Activated CD8-positive, alpha-beta T cell treated with anti-CD3 and anti-CD28 coated beads for 36 hours (primary cell): ENCODE measurements at regions not wholly inside any gene's neighbourhood (a gene's known extent, or its start where the extent isn't known, plus 50 kb on each side); places are given as distances from the start of the nearest gene placed in this dataset.

Experiments
- ATAC-seq: fragments of 200-7000 bp; cut with Tn5 transposase; one replicate; pipeline ENCODE4 v1.10.0; 2021; ENCODE audit warnings: mild to moderate bottlenecking, moderate library complexity
- CTCF ChIA-PET: fragments of 350-600 bp; sonication (Branson Sonifier 250); formaldehyde crosslinking; loops from one replicate; lab custom pipeline; 2021; ENCODE audit warnings: antibody characterized with exemption; lab: Charles Lee
- POLR2A ChIA-PET: fragments of 350-600 bp; sonication (Branson Sonifier 250); formaldehyde crosslinking; loops from one replicate; lab custom pipeline; 2021; ENCODE audit warnings: antibody characterized with exemption; lab: Charles Lee
- DNase-seq: peaks from one replicate; pipeline ENCODE4 v3.0.0-alpha.2; 2020
- H3K27ac Mint-ChIP-seq: one replicate; pipeline ENCODE4 v1.8.0; 2021; ENCODE audit warnings: mild to moderate bottlenecking, mixed read lengths
- H3K27me3 Mint-ChIP-seq: one replicate; pipeline ENCODE4 v1.8.0; 2021; ENCODE audit warnings: mixed read lengths
- H3K36me3 Mint-ChIP-seq: one replicate; pipeline ENCODE4 v1.8.0; 2021; ENCODE audit warnings: low read depth, mixed read lengths
- H3K4me1 Mint-ChIP-seq: one replicate; pipeline ENCODE4 v1.8.0; 2021; ENCODE audit warnings: low read depth, mixed read lengths
- H3K4me3 Mint-ChIP-seq: one replicate; pipeline ENCODE4 v1.8.0; 2021; ENCODE audit warnings: mild to moderate bottlenecking, moderate library complexity, mixed read lengths
- H3K9me3 Mint-ChIP-seq: one replicate; pipeline ENCODE4 v1.8.0; 2021; ENCODE audit warnings: mixed read lengths
- intact Hi-C: fragments of 100-400 bp; cut with micrococcal nuclease; formaldehyde crosslinking; loops from one replicate; pipeline ENCODE4 v1.10.0; 2022
- TF ChIP-seq, protein P1 (sequence below): fragments of 200-600 bp; IDR thresholded peaks from one replicate; pipeline ENCODE4 v1.8.0; 2022; ENCODE audit warnings: antibody characterized with exemption, mild to moderate bottlenecking

DNA sequence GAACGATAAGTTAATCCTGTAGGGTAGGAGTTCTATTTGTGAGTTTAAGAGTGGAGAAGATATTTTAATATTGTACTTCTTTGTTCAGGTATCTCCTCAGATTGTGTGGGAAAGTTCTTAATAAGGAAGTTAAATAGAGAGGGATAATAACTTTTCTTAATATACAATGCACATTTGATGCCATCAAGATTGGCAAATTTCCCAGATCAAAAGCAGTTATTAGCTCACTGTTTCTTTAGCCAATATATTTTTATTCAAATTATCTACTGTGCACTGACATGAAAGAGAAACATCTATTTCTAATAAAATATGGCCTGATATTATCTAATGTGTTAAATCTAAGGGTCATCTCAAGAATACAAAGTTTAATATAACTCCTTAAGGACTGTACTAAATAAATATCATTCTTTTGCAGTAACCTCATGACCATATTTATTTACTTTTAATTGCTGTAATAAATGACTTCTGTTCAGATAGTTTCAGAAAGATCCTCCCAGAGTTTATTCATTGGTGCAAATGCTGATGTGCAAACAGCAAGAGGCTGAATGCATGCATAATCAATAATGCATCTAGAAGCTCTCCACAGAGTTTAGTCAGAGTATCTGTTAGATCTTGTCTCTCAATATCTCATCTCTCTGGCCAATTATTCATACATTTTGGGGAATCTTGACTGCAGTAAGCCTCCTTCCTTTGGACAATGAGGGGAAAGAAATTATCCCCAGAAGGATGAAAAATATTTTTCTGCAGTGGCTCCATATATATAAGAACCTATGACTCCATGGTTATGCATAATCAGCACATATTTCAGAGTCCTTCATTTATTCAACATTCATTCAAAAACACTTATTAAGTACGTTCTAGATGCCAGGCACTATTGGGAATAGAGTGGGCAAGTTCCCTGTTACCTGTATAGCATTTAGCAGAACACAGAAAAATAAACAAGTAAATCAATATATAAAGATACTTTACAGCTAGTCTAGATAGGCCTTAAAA lies 85.3 kb downstream of the SPATA31D1 start:
- ATAC-seq (no peak), DNase-seq (no peak)
- Mint-ChIP-seq H3K27me3 (no peaks in the 10 kb centered on the region), H3K4me3 (no peak overlapping the region), H3K9me3 (peaks cover 6% of the 10 kb centered on the region), H3K4me1 (no peaks in the 10 kb centered on the region), H3K27ac (no peak overlapping the region), H3K36me3 (no peaks in the 10 kb centered on the region)
- ChIA-PET CTCF (no interaction called here), POLR2A (no interaction called here)
- TF ChIP-seq, protein P1, sequence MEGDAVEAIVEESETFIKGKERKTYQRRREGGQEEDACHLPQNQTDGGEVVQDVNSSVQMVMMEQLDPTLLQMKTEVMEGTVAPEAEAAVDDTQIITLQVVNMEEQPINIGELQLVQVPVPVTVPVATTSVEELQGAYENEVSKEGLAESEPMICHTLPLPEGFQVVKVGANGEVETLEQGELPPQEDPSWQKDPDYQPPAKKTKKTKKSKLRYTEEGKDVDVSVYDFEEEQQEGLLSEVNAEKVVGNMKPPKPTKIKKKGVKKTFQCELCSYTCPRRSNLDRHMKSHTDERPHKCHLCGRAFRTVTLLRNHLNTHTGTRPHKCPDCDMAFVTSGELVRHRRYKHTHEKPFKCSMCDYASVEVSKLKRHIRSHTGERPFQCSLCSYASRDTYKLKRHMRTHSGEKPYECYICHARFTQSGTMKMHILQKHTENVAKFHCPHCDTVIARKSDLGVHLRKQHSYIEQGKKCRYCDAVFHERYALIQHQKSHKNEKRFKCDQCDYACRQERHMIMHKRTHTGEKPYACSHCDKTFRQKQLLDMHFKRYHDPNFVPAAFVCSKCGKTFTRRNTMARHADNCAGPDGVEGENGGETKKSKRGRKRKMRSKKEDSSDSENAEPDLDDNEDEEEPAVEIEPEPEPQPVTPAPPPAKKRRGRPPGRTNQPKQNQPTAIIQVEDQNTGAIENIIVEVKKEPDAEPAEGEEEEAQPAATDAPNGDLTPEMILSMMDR = no peak
- intact Hi-C loops = no loop called here

DNA sequence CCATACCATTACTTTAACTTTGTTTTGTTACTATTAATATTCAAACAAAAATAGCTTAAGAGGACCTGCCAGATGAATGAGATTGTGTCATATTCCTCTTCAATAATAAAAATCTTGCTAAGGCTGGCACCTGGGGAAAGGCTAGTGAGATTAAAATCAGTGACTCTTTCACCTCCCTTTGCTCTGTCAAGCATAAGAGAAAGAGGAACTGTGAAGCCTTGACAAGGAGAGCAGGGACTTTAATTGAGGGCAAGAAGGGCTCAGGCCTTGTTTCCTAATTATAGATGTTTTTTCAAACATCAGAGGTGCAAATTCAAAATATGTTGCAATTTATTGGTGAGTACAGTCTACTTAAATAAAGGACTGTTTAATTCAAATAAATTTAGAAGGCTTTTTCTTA lies 91.7 kb downstream of the SPATA31D1 start:
- POLR2A ChIA-PET = no interaction called here

DNA sequence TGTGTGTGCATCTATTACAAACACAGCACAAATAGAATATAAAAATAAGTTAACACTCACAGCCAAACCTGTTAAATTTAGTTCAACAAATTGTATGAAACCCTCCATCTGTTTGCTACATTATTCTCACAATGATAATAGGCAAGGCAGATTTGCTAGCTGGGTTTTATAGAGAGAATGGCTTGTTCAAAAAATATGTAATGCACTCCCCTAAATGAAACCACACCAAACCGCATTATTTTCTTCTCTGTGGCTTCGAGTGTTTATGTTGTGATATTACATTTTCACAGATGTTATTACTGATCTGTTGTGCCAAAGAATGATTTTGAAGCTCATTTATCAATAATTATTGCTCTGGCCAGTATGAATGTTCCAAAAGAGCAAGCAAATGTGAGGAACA lies 92.9 kb downstream of the SPATA31D1 start:
- DNase-seq (no peak), ATAC-seq (no peak)
- Mint-ChIP-seq H3K4me1 (no peaks in the 10 kb centered on the region), H3K9me3 (peaks cover 2% of the 10 kb centered on the region), H3K27me3 (no peaks in the 10 kb centered on the region), H3K4me3 (no peak overlapping the region), H3K36me3 (no peaks in the 10 kb centered on the region), H3K27ac (no peak overlapping the region)
- TF ChIP-seq, protein P1 = no peak
- POLR2A ChIA-PET = no interaction called here
- intact Hi-C loops = no loop called here
- CTCF ChIA-PET = no interaction called here

More for the DNA sequence above, 91.7 kb downstream of the SPATA31D1 start:
- DNase-seq = no peak
- Mint-ChIP-seq H3K9me3 (peaks cover 2% of the 10 kb centered on the region), H3K27me3 (no peaks in the 10 kb centered on the region), H3K36me3 (no peaks in the 10 kb centered on the region), H3K4me3 (no peak overlapping the region), H3K27ac (no peak overlapping the region), H3K4me1 (no peaks in the 10 kb centered on the region)
- no peak for ATAC-seq
- TF ChIP-seq, protein P1 = no peak
- CTCF ChIA-PET = no interaction called here
- intact Hi-C loops = no loop called here

DNA sequence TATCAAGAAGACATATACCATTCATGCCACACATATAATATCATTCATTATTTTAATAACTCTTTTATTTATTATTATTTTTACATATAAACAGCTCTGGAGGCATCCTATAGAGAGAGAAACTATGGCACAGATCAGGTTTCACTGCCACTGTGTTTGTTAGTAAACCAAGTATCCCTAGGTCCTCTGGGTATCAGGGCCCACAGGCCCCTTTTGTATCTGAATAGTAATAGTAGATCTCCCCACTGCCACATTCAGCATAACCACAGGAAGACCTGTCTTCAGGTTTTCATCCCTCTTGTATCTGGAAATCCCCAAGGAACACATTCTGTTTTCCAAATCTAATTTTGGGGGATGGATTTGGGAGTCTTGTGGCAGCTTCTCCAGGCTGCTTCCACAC lies 94.0 kb downstream of the SPATA31D1 start:
- H3K27ac Mint-ChIP-seq = no peak overlapping the region
- DNase-seq (no peak), ATAC-seq (no peak)
- H3K4me3 Mint-ChIP-seq = no peak overlapping the region
- TF ChIP-seq, protein P1 = no peak
- peaks cover 2% of the 10 kb centered on the region for H3K9me3 Mint-ChIP-seq
- H3K36me3 Mint-ChIP-seq = no peaks in the 10 kb centered on the region
- ChIA-PET POLR2A (no interaction called here), CTCF (no interaction called here)
- H3K4me1 Mint-ChIP-seq = no peaks in the 10 kb centered on the region
- H3K27me3 Mint-ChIP-seq = no peaks in the 10 kb centered on the region
- intact Hi-C loops = no loop called here

DNA sequence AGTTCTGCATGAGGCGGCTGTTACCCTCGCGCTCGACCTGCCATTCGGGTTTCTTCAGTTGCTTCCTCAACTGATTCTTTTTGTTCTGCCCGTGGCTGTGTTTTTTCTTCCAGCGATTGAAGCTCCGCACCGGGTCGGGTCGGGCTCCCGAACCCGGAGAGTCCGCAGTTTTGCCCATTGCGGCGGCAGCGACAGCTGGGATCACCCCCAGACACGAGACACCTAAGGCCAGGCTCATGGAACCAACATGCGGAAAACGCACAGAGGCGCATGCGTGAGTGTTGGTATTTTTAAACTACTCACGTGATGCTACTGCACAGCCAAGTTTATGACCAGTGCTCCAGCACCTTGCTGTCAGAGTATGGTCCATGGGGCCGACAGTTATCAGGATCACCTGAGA lies 100.0 kb downstream of the SPATA31D1 start:
- POLR2A ChIA-PET = no interaction called here
- DNase-seq (no peak), ATAC-seq (no peak)
- H3K4me3 Mint-ChIP-seq = no peak overlapping the region
- no peaks in the 10 kb centered on the region for H3K36me3 Mint-ChIP-seq
- no peaks in the 10 kb centered on the region for H3K4me1 Mint-ChIP-seq
- no peaks in the 10 kb centered on the region for H3K27me3 Mint-ChIP-seq
- CTCF ChIA-PET = no interaction called here
- intact Hi-C loops = no loop called here
- H3K27ac Mint-ChIP-seq = no peak overlapping the region
- no peaks in the 10 kb centered on the region for H3K9me3 Mint-ChIP-seq
- TF ChIP-seq, protein P1 = no peak
